Cardiac muscle cell (in vitro differentiated cells and primary cell): ENCODE measurements at regions not wholly inside any gene's neighbourhood (a gene's known extent, or its start where the extent isn't known, plus 50 kb on each side); places are given as distances from the start of the nearest gene placed in this dataset.

Experiments used
- DNase-seq, 2 donors: peaks; one replicate each; pipeline versions ENCODE4 v3.0.0 to v3.0.0-alpha.2; 2010 to 2017; ENCODE audit warnings: low read depth in 1 of 2, low spot score in 1 of 2
- H3K27ac ChIP-seq: fragments of 200-600 bp; sonication (generic); 2 replicates; pipeline ENCODE4 v1.5.1; 2016
- H3K27me3 ChIP-seq: fragments of 200-600 bp; sonication (generic); 2 replicates; pipeline ENCODE4 v1.6.0; 2016; ENCODE audit warnings: control low read depth
- H3K36me3 ChIP-seq: fragments of 200-600 bp; sonication (generic); 2 replicates; pipeline ENCODE4 v1.5.1; 2016; ENCODE audit warnings: control low read depth
- H3K4me1 ChIP-seq: fragments of 200-600 bp; sonication (generic); 2 replicates; pipeline ENCODE4 v1.8.1; 2017; ENCODE audit warnings: low read depth, mild to moderate bottlenecking, mixed run types
- H3K4me3 ChIP-seq: fragments of 200-600 bp; sonication (generic); 2 replicates; pipeline ENCODE4 v1.5.1; 2016; ENCODE audit warnings: mild to moderate bottlenecking
- H3K9me3 ChIP-seq: fragments of 200-600 bp; sonication (generic); 2 replicates; pipeline ENCODE4 v1.5.1; 2017; ENCODE audit warnings: low read depth, mild to moderate bottlenecking, control low read depth
- CTCF ChIP-seq: IDR thresholded peaks from 2 replicates; pipeline ENCODE4 v1.5.1; 2012; ENCODE audit warnings: low read depth, mild to moderate bottlenecking, low read length

DNA sequence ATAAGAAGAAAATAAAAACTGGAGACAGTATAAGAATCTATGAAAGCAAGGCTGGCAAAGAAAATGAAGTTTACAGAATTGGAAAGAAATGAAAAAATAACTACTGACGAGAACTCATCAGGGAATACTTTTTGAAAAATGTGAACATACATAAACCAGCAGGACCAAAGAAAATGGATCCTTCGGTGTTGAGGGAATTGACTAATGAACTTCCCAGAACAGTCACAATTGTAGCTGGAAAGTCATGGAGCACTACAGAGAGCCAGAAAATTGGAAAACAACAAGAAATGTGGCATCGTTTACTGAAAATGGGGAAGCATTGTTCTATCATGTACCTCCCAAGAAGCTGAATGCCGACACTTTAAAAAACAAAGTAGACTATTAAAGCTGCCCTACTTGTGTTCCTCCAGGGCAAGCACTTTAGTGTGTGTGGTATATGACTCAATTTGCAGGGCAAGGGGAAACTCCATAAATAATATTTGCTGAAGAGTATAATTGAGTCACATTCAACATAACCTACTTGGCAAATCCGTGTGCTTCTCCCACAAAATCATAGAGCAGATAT lies 1221.6 kb upstream of the NRXN1 start:
- no peak for DNase-seq
- no peaks in the 10 kb centered on the region for H3K36me3 ChIP-seq
- H3K27ac ChIP-seq, result no peak overlapping the region
- no peak for TF ChIP-seq CTCF
- no peaks in the 10 kb centered on the region for H3K4me1 ChIP-seq
- H3K27me3 ChIP-seq, result no peaks in the 10 kb centered on the region
- no peak overlapping the region for H3K4me3 ChIP-seq
- H3K9me3 ChIP-seq, result no peaks in the 10 kb centered on the region

DNA sequence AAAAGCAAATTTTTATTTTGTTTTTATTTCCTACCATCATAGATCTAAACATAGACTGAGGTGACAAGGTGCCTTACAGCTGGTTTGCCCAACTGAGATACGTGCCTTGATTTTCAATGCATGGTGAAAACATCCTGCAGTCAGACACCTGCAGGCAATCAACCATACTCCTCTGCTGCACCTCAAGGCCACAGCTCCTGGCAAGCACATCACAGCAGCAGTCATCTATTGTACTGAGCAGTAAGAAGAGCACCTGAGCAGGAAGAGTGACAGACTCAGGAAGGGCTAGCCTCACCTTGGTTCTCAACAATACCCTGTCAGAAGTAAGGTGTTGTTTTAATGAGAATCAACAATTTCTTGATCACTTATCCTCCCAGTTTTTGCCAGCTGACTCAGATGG lies 1206.8 kb upstream of the NRXN1 start:
- no peak for TF ChIP-seq CTCF
- Histone ChIP-seq H3K4me1 (no peaks in the 10 kb centered on the region), H3K9me3 (no peaks in the 10 kb centered on the region), H3K4me3 (no peak overlapping the region), H3K27ac (no peak overlapping the region), H3K36me3 (no peaks in the 10 kb centered on the region), H3K27me3 (no peaks in the 10 kb centered on the region)
- no peak for DNase-seq

DNA sequence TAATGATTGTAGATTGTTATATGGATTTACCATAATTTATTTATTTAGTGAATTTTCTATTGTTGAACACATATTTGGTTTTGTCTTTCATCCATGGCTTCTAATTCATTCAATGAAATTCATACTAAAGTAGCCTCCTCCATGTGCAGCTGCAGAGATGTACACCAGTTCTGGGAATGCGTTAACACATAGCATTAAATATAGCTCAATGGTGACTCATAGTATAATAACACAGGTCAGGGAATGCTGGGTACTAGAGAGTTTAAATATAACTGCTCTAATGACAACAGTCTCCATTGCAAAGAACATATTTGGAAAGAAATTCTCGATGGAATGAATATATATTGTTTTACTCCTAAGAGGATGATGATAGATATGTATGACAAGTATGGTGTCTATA lies 1190.2 kb upstream of the NRXN1 start:
- H3K4me1 ChIP-seq, result no peaks in the 10 kb centered on the region
- DNase-seq, result peak in 1 of 2 donors; percentile 2
- no peak overlapping the region for H3K4me3 ChIP-seq
- H3K27me3 ChIP-seq, result no peaks in the 10 kb centered on the region
- no peaks in the 10 kb centered on the region for H3K9me3 ChIP-seq
- no peak for TF ChIP-seq CTCF
- H3K27ac ChIP-seq, result no peak overlapping the region
- no peaks in the 10 kb centered on the region for H3K36me3 ChIP-seq

DNA sequence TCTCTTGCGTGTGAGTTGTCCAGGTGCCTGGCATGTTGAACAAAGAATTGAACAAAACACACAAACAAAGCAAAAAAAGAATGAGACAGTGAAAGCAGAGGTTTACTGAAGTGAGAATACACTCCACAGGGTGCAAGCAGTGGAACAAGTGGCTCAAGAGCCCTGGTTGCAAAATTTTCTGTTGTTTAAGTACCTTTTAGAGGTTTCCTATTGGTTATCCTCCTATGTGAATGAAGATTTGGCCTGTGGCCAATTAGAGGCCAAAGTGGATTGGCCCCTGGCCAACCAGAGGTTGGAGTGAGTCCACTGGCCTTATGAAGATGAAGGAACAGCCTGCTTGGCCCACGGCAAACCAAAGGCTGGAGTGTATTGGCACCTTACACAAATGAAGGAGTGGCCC lies 1188.5 kb upstream of the NRXN1 start:
- H3K27me3 ChIP-seq, result no peaks in the 10 kb centered on the region
- H3K27ac ChIP-seq, result no peak overlapping the region
- no peaks in the 10 kb centered on the region for H3K36me3 ChIP-seq
- no peaks in the 10 kb centered on the region for H3K4me1 ChIP-seq
- no peak overlapping the region for H3K4me3 ChIP-seq
- DNase-seq, result peak; percentile 2
- no peak for TF ChIP-seq CTCF
- H3K9me3 ChIP-seq, result no peaks in the 10 kb centered on the region

- H3K4me1 ChIP-seq, result no peaks in the 10 kb centered on the region
- H3K36me3 ChIP-seq, result no peaks in the 10 kb centered on the region
- no peaks in the 10 kb centered on the region for H3K9me3 ChIP-seq
- no peak for TF ChIP-seq CTCF
- H3K27me3 ChIP-seq, result no peaks in the 10 kb centered on the region
- no peak overlapping the region for H3K27ac ChIP-seq
- H3K4me3 ChIP-seq, result no peak overlapping the region
- DNase-seq, result no peak
Observed at GRCh38 chr2:52210611-52211010, 1178.7 kb upstream of the NRXN1 start.

DNA sequence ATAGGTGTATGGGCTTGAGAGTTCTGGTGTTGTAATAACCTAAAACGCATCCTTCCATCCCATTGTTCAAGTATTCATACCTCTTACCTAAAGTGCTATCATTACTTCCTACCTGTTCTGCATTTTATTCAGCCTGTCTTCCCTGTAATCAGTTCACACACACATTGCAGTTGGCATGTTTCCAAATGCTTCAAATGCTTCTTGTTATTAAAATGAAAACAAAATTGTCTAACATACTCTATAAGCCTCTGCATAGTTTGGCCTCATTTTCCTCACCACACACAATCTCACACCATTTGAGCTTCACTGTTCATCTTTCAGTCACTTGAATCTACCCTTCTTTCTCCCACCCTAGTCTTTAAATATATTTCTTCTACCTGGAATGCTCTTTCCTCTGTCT lies 1178.2 kb upstream of the NRXN1 start:
- no peak for TF ChIP-seq CTCF
- DNase-seq, result no peak
- H3K27ac ChIP-seq, result no peak overlapping the region
- no peak overlapping the region for H3K4me3 ChIP-seq
- H3K36me3 ChIP-seq, result no peaks in the 10 kb centered on the region
- H3K9me3 ChIP-seq, result no peaks in the 10 kb centered on the region
- H3K4me1 ChIP-seq, result no peaks in the 10 kb centered on the region
- H3K27me3 ChIP-seq, result no peaks in the 10 kb centered on the region
